ENCODE measurements at regions not wholly inside any gene's neighbourhood (a gene's known extent, or its start where the extent isn't known, plus 50 kb on each side); places are given as distances from the start of the nearest gene placed in this dataset.
"Not testable (repeated sequence)": the region's sequence is repeated elsewhere in the genome, so short reads cannot be mapped to it uniquely, and the experiment has no call there.

DNA sequence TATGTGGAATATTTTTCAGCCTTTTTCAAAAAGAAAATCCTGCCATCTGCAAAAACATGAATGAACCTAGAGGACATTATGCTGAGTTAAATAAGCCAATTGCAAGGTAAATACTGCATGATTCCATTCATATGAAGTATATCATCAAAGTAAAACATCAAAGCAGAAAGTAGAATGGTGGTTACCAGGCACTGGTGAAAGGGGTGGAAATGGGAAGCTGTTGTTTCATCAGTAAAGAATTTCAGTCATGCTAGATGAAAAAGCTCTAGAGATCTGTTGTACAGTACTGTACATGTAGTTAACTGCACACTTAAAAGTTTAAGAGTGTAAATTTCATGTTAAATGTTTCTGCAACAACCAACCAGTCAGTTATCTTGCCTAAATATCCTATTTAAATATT lies 196.8 kb upstream of the ADGRL3 start:
- ATAC-seq, result no peak

DNA sequence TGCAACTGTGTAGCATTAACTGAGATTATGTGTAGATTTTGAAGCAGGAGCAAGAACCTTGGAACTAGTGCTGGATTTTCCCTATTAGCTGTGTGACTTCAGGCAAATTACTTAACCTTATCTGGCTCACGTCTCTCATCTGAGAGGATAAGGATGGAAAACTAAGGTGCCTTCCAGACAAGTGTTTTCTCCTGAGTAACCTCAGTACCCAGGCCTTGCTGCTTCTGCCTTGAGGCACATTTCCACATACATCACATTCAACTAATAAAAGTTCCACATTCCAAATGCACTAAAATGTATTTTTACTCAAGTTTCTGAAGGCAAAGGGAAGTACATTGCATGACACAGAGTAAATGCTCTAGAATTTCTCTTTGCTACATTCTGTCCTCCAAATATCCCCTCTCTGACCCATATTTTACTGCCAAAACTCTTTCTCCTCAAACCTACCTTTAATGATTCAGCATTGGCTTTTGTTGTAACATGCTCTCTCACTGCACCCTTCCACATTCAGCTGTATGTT lies 195.4 kb upstream of the ADGRL3 start:
- intact Hi-C loops (cut with DNase I), result no loop called here
- no peak for ATAC-seq
- DNase-seq (ENCODE audit: missing footprints), result no peak

More for the DNA sequence above, 196.8 kb upstream of the ADGRL3 start:
- no peak for DNase-seq (ENCODE audit: missing footprints)
- intact Hi-C loops (cut with DNase I), result no loop called here

- DNase-seq (ENCODE audit: missing footprints) (no peak), ATAC-seq (no peak)
- intact Hi-C loops (cut with DNase I), result no loop called here
Measured at GRCh38 chr4:61011051-61011450, 189.1 kb upstream of the ADGRL3 start.

DNA sequence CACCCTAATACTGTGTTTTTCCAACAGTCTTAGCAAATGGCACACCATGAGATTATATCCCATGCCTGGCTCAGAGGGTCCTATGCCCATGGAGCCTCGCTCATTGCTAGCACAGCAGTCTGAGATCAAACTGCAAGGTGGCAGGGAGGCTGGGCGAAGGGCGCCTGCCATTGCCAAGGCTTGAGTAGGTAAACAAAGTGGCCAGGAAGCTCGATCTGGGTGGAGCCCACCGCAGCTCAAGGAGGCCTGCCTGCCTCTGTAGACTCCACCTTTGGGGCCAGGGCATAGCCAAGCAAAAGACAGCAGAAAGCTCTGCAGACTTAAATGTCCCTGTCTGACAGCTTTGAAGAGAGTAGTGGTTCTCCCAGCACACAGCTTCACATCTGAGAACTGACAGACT lies 188.2 kb upstream of the ADGRL3 start:
- DNase-seq (ENCODE audit: missing footprints), result peak; percentile 50
- ATAC-seq; intact Hi-C loops (cut with DNase I): not testable (repeated sequence)

GRCh38 chr4:61024610-61025009 lies 175.5 kb upstream of the ADGRL3 start:
- intact Hi-C loops (cut with DNase I), result no loop called here
- ATAC-seq (no peak), DNase-seq (ENCODE audit: missing footprints) (no peak)

DNA sequence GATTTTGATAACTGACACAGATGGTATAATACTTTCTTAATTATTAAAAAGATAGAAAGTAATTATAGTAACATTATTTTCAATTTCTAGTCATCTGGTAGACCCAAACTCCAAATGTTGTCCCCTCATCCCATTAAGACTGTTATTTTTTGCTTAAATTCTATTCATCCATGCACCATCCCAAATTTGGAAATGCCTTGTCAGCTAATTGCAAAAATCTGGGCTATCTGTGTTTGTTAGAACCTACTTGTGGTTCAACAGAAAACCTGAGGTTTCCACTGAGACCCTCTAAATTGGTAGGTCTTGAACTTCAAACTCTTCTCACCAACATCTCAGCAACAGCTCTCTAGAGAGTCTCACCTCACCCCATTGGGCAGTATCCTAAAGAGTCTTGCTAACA lies 172.2 kb upstream of the ADGRL3 start:
- no peak for ATAC-seq
- intact Hi-C loops (cut with DNase I), result no loop called here
- no peak for DNase-seq (ENCODE audit: missing footprints)

DNA sequence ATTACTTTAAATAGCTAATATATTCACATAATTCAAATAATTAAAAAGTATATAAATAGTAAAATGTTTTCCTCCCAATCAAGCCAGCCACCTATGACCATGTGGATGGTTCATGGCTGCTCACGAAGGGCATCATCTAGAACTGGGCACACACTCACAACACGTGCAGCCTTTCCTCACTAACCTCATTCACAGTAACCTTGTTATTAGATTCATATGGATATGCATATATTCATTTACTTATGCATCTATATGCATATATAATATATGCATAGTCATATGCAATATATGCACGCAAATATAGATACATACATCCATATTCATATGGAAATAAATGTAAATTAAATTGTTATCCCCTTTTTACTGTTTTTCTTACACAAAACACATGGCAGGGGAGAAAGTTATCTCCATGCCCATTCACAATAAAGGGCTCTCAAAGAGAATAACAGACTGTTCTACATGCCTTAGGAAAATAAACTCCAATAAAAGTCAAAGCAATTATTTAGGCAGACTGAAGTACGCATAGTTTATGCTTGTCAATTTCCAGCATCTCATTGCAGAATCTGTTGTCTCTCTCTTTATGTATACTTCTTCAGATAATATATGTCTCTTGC lies 163.9 kb upstream of the ADGRL3 start:
- ATAC-seq (no peak), DNase-seq (ENCODE audit: missing footprints) (no peak)
- intact Hi-C loops (cut with DNase I), result no loop called here

DNA sequence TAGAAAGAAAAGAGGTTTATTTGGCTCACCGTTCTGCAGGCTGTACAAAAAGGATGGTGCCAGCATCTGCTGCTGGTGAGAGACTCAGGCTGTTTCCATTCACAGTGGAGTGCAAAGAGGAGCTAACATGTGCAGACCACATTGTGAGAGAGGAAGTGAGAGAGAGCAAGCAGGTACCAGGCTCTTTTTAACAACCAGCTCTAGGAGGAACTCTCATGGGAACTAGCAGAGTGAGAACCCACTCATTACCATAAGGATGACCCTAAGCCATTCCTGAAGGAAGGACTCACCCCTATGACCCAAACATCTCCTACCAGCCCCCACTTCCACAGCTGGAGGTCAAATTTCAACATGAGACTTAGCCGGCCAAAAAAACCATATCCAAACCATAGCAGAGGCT lies 158.6 kb upstream of the ADGRL3 start:
- intact Hi-C loops (cut with DNase I), result no loop called here
- no peak for DNase-seq (ENCODE audit: missing footprints)
- ATAC-seq, result no peak

- ATAC-seq (no peak), DNase-seq (ENCODE audit: missing footprints) (no peak)
- intact Hi-C loops (cut with DNase I), result no loop called here
Measured at GRCh38 chr4:61044837-61045236, 155.3 kb upstream of the ADGRL3 start.

DNA sequence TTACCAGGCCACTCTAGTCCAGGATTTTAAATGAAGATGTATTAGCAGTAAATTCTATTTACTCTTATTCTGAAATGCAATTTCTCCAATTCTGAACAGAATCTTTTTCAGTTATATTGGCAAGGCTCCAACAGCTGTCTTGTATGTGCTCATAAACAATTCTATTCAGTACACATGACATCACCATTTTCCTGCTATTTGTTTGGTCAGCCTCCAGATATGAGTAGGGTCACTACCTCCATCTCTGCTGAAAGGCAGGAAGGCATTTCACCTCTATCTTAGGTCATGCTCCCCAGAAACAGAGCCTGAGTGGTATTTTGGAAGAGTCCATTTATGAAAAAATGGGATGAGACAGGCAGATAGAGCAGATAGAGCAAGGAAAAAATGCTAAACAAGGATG lies 151.1 kb upstream of the ADGRL3 start:
- no peak for DNase-seq (ENCODE audit: missing footprints)
- intact Hi-C loops (cut with DNase I), result no loop called here
- ATAC-seq, result no peak

- ATAC-seq (no peak), DNase-seq (ENCODE audit: missing footprints) (no peak)
- intact Hi-C loops (cut with DNase I), result no loop called here
Measured at GRCh38 chr4:61067381-61067780, 132.7 kb upstream of the ADGRL3 start.

- ATAC-seq (no peak), DNase-seq (ENCODE audit: missing footprints) (no peak)
- intact Hi-C loops (cut with DNase I), result no loop called here
Measured at GRCh38 chr4:61068060-61068459, 132.1 kb upstream of the ADGRL3 start.

GRCh38 chr4:61068745-61069144 lies 131.4 kb upstream of the ADGRL3 start:
- intact Hi-C loops (cut with DNase I), result no loop called here
- no peak for DNase-seq (ENCODE audit: missing footprints)
- ATAC-seq, result peak; percentile 93

- DNase-seq (ENCODE audit: missing footprints) (no peak), ATAC-seq (no peak)
- intact Hi-C loops (cut with DNase I), result no loop called here
Measured at GRCh38 chr4:61070269-61070668, 129.9 kb upstream of the ADGRL3 start.

GRCh38 chr4:61079427-61079826 lies 120.7 kb upstream of the ADGRL3 start:
- DNase-seq (ENCODE audit: missing footprints), result no peak
- no peak for ATAC-seq
- intact Hi-C loops (cut with DNase I), result no loop called here

GRCh38 chr4:61079976-61080375 lies 120.2 kb upstream of the ADGRL3 start:
- ATAC-seq (no peak), DNase-seq (ENCODE audit: missing footprints) (no peak)
- intact Hi-C loops (cut with DNase I), result no loop called here

DNA sequence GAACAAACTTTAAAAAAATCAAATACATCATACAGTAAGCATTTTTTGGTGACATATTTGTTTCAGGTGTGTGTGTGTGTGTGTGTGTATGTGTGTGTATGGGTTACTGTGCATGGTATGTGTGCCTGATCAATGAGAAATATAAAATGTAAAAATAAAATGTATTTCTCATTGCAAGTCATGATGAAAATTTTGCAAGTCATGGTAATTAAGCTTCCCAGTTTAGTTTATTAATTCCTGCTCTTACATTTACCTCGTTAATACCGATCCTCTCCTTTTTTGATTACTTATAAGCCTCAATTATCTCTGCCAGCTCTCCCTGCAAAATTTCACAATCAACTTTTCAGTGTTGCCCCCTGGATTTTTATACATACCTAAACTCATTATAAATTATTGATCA lies 114.6 kb upstream of the ADGRL3 start:
- ATAC-seq, result no peak
- intact Hi-C loops (cut with DNase I), result no loop called here
- no peak for DNase-seq (ENCODE audit: missing footprints)

DNA sequence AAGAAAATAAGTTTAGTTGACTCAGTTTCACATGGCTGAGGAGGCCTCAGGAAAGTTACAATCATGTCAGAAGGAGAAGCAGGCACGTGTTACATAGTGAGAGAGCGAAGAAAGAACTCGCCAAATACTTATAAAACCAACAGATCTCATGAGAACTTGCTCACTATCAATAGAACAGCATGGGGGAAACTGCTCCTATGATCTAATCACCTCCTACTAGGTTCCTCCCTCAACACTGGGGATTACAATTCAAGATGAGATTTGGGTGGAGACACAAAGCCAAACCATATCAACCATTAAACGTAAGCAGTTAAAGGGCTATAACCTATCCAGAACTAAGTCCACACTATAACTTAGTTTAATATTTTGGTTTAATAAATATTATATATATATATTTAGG lies 113.8 kb upstream of the ADGRL3 start:
- no peak for DNase-seq (ENCODE audit: missing footprints)
- ATAC-seq, result no peak
- intact Hi-C loops (cut with DNase I), result no loop called here

- intact Hi-C loops (cut with DNase I), result no loop called here
Measured at GRCh38 chr4:61086979-61087378, 113.1 kb upstream of the ADGRL3 start.

DNA sequence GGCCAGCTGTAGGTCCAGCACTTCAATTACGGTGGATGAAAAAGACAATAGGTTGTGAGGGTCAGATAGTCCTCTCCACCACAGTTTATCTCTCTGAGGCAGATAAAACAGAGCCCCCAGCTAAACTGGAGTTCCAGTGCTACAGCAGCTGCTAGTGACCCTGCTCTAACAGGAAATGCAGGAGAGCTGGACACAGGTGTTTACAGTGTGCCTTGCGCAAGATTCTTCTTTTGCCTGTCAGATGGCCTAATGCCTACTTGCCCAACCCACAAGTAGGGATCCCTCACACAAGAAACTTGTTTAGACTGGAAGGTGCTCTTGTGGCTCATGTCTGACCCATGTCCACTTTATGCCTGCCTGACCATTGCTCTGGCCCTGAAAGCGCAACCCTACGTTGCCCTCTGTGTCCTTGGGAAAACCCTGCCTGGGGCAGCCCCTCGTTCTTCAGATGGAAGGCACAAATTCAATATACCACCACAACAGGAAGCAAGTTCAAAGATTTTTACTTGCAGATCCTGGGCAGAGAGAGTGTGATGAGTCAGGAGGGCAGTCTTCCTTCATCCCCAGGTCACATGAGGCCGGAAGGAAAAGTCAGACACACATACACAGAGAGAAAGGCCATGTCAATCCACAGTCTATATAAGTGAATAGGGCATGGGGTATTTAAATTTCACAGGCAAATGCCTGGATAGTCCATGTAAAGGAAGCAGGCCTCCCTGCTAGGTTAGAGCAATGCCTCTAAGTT lies 105.1 kb upstream of the ADGRL3 start:
- no peak for DNase-seq (ENCODE audit: missing footprints)
- intact Hi-C loops (cut with DNase I), result no loop called here
- no peak for ATAC-seq

More at GRCh38 chr4:61086979-61087378, 113.1 kb upstream of the ADGRL3 start:
- ATAC-seq (no peak), DNase-seq (ENCODE audit: missing footprints) (no peak)

DNA sequence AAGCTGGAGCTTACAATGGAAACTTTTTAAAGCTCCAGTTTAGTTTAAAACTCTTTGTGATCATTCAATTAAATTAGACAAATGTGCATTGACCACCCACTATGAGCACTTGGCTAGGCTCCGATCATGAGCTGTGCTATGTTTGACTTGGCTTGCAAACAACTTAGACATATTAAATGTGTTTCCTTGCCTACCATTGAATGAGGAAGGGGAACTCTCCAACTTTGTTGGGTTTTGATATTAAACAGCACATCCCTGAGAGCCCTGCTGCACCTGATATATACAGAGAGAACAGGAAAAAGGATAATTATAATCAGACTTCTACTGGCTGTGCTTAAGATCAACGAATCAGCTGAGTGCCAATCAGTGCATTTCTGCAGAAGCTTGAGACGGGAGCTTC lies 71.4 kb upstream of the ADGRL3 start:
- DNase-seq (ENCODE audit: missing footprints) (no peak), ATAC-seq (no peak)
- intact Hi-C loops (cut with DNase I), result no loop called here

Data from Right ventricle myocardium inferior (tissue), 1 donor.